Sigmoid colon (tissue), 4 donors: ENCODE measurements at regions not wholly inside any gene's neighbourhood (a gene's known extent, or its start where the extent isn't known, plus 50 kb on each side); places are given as distances from the start of the nearest gene placed in this dataset.
"Not testable (repeated sequence)": the region's sequence is repeated elsewhere in the genome, so short reads cannot be mapped to it uniquely, and the experiment has no call there.

Source experiments
- EP300 ChIP-seq, 4 donors: sonication (generic); formaldehyde crosslinking; IDR thresholded peaks; one replicate each; pipeline ENCODE4 v1.6.1; 2017; ENCODE audit warnings: antibody characterized with exemption in 4 of 4
- POLR2AphosphoS5 ChIP-seq, 4 donors: sonication (generic); formaldehyde crosslinking; IDR thresholded peaks; one replicate each; pipeline ENCODE4 v1.6.1; 2017; ENCODE audit warnings: antibody characterized with exemption in 4 of 4
- TF ChIP-seq, protein P1 (sequence below), 4 experiments: fragments of 450-650 bp in 3 of 4; fragments of 200-600 bp in 1 of 4; IDR thresholded peaks; one replicate each; pipeline ENCODE4 v1.5.1; 2016 to 2019; ENCODE audit warnings: antibody characterized with exemption in 4 of 4, mild to moderate bottlenecking in 3 of 4, moderate library complexity in 2 of 4

DNA sequence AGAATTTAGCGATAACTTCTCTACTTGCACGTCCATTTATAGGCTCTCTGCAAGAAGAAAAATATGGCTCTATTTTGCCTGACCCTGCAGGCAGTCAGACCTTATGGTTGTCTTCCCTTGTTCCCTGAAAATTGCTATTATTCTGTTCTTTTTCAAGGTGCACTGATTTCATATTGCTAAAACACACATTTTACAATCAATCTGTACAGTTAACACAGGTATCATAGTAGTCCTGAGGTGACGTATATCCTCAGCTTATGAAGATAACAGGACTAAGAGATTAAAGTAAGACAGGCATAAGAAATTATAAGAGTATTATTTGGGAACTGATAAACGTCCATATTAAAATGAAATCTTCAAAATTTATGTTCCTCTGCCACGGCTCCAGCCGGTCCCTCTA, 197.0 kb downstream of the SLCO4C1 start:
- TF ChIP-seq, protein P1, sequence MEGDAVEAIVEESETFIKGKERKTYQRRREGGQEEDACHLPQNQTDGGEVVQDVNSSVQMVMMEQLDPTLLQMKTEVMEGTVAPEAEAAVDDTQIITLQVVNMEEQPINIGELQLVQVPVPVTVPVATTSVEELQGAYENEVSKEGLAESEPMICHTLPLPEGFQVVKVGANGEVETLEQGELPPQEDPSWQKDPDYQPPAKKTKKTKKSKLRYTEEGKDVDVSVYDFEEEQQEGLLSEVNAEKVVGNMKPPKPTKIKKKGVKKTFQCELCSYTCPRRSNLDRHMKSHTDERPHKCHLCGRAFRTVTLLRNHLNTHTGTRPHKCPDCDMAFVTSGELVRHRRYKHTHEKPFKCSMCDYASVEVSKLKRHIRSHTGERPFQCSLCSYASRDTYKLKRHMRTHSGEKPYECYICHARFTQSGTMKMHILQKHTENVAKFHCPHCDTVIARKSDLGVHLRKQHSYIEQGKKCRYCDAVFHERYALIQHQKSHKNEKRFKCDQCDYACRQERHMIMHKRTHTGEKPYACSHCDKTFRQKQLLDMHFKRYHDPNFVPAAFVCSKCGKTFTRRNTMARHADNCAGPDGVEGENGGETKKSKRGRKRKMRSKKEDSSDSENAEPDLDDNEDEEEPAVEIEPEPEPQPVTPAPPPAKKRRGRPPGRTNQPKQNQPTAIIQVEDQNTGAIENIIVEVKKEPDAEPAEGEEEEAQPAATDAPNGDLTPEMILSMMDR (IDR thresholded peaks at IDR 0.05) = not testable (repeated sequence)
- TF ChIP-seq POLR2AphosphoS5, EP300 (IDR thresholded peaks at IDR 0.05): not testable (repeated sequence)
